HG03565 (cell line): ENCODE measurements at regions not wholly inside any gene's neighbourhood (a gene's known extent, or its start where the extent isn't known, plus 50 kb on each side); places are given as distances from the start of the nearest gene placed in this dataset.

Experiments
- ATAC-seq: cut with Tn5 transposase; IDR thresholded peaks from one replicate; pipeline ENCODE4 v1.9.1; 2021; ENCODE audit warnings: mild to moderate bottlenecking, moderate library complexity; ENCODE audit not compliant: unreplicated experiment

- no peak for ATAC-seq
Observed at GRCh38 chr2:177029901-177030300, 182.7 kb upstream of the HNRNPA3 start.

DNA sequence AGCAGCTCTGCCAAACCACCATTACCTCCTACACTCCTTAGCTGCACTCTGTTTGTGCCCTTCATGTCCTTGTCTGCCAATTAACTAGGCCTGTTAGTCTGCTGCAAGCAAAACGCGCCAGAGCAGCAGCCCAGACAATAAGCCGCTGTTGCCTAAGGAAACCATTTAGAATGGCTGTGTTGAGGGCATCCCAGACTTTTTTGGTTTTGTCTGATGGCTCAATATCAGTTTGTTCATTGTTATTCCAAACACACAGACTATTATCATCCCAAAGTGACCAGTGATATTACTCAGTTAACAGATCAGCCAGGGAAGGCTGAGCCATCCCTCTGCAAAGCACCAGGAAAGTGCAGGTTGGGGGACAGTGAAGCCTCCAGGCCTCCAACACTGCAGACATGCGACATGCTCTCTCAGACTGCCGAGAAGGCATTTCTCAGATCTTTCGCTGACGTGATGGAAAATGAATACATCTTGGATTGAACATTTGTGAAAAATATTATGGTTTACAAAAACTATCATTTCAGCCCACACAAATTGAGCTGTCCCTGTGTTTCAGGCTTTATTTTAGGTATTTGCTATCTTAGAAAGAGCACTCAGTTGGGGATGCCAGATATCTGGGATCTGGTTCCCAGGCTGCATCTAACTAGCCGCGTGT, 182.0 kb upstream of the HNRNPA3 start:
- no peak for ATAC-seq

GRCh38 chr2:177031438-177032180, 181.0 kb upstream of the HNRNPA3 start:
- ATAC-seq = no peak

- ATAC-seq = no peak
Observed at GRCh38 chr2:177036747-177037146, 175.8 kb upstream of the HNRNPA3 start.

DNA sequence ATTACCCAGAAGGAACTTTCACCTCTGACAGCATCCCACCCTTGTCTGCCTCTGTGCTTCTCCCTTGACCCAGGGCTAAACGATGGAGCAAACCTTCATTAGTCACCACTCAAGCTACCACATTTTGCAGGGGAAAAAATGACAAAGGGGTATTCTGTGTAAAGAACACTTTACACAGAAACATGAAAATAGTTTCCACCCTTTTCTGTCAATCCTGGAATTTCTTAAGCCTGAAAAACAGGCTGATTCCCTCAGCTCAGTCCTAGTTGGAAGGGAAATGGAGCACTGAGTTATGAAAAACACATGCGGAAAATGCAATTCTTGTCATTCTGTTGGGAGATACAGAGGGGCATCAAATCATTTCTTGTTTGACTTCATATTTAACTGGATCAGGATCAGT, 175.0 kb upstream of the HNRNPA3 start:
- no peak for ATAC-seq

- ATAC-seq = no peak
Observed at GRCh38 chr2:177038787-177039484, 173.7 kb upstream of the HNRNPA3 start.

DNA sequence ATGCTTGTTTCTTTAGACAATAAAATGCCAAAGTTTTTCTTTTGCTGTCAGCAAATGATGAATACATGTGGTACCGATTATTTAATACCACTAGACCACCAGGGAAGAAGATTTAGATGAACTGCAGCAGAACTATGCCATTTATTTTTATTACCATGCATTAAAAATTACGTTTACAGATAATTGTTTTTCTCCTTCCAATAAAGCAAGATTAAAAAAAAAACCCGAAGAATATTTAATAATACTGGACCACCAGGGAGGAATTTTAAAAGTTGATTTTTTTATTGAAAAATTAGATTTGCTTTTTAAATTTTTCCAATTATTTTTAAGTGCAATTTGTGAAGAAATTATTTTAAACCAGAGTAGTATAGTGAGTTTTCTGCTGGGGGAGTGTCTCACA, 170.3 kb upstream of the HNRNPA3 start:
- no peak for ATAC-seq

- no peak for ATAC-seq
Observed at GRCh38 chr2:177044671-177045070, 167.9 kb upstream of the HNRNPA3 start.

DNA sequence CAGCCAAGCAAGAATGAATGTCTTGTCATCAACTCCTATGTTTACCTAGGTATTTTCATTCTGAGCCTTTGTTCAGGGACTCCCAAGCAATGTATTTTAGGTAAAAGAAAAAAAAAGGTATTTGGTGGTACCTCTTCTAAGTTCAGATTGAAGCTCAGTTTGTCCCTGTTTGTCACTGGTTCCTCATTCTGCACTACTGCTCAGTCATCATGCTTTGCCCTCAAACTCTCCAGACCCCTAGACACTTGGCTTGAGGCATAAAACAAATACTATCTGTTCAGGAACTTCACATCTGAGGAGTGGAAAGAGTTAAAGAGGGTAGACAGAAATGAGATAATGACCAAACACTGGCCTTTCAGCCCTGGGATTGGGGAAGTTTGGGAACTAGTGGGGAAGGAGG, 163.6 kb upstream of the HNRNPA3 start:
- ATAC-seq = no peak

DNA sequence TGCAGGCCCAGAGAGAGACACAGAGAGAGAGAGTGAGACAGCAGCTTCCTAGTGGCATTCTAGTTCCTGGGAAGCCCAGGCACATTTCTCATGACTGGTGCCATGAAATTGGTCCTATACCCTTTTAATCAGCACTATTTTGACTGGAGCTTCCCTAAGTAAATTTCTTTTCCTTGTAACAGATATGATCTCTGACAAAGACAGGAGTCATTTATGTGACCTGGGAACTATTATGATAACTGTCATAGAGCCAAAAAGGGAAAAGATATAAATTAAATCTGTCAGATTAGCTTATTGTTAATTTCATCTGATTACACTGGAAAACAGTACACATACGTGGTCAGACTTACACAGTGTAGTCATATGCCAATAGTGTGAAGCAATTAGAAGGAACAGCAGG, 161.3 kb upstream of the HNRNPA3 start:
- ATAC-seq = no peak

DNA sequence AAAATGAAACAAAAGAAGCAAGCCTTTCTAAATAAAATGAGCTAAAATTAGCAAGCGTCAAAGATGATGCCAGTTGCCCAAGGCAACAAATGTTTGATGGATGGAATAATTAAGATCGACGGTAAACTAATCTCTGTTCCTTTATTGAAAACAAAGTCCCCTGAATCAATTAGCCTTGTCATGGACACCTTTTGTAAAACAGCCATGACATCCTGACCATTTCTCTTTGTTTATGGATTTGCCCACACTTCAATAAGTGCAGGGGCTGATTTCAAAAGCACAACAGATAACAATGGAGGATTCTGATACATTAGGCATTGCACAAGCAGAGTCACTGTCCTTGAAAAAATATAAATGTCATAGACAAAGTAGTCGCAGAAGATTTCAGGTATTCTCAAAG, 160.1 kb upstream of the HNRNPA3 start:
- ATAC-seq = no peak

DNA sequence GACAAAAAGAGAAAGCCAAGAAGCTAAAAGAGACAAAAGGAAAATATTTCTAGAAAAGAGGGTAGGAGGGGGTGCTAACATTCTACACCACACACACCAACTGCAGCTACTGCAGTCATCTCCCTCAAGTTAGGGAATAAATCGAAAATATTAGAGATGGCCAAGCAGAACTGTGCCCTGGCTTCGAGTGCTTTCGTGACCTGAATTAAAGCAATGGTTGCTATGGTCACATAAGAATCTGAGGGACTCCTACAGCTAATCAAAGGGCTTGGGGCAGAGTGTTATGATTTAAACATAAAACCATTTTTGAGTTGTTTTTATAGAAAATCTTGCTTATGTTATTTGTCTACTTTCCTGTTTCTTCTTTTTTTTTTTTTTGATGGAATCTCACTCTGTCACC, 159.6 kb upstream of the HNRNPA3 start:
- ATAC-seq = no peak

- no peak for ATAC-seq
Observed at GRCh38 chr2:177053716-177054115, 158.9 kb upstream of the HNRNPA3 start.

DNA sequence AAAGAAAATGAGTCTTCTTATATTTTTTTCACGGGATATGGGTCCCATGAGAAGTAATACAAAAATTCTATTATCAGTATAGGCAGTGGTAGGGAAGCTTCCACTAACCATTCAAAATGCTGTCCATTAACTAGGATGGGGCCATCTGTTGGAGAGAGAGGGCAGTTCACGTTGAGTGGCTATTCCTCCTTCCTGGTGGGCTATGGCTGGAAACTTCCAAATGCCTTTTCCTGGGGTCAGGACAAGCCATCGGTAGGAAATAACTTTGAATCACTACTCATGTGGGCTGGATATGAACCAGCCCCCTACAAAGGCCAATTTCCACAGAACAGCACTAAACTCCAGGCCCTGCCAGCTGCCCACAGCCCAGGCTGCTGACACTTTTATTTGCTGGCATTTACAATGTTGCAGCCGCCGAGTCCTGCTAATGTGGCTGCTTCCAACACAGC, 156.1 kb upstream of the HNRNPA3 start:
- ATAC-seq = no peak

GRCh38 chr2:177058747-177059146, 153.8 kb upstream of the HNRNPA3 start:
- ATAC-seq = peak; percentile 95

- ATAC-seq = no peak
Observed at GRCh38 chr2:177059293-177059692, 153.3 kb upstream of the HNRNPA3 start.

DNA sequence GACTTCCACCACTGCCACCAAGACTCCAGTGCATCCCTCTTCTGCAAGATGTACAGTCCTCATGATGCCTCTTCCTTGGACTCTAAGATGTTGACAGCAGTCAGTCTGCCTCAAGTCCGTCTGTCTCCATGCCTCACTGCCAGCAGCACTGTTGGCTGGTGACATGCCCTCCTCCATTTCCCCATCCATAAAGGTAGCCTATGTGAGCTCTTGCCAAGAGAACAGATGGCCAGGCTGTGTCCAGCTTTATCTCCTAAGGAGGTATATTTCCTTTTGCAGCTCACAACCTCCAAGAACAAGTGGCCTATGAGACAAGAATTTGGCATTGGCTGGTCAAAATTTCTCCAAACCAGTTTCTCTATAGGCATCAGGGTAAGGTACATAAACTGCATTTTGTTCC, 149.3 kb upstream of the HNRNPA3 start:
- ATAC-seq = no peak

GRCh38 chr2:177064422-177064821, 148.2 kb upstream of the HNRNPA3 start:
- ATAC-seq = no peak

GRCh38 chr2:177068967-177069366, 143.6 kb upstream of the HNRNPA3 start:
- no peak for ATAC-seq

DNA sequence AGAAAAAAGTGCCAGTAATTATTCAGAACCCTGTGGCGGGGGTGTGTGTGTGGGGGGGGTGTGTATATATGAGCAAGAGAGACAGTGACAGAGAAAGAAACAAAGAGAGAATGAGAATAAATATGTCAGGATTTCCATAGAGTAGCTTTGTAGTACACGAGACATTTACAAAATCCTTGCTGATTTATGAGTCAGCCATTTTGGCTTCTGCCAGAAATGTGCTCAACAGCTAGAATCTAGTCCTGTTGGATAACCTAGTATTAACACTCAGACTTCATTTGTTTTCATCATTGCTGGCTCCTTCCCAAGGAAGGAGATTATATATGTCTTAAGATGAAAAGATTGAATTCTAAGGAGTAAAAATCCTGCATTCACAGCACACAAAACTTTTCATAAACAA, 140.5 kb upstream of the HNRNPA3 start:
- no peak for ATAC-seq

DNA sequence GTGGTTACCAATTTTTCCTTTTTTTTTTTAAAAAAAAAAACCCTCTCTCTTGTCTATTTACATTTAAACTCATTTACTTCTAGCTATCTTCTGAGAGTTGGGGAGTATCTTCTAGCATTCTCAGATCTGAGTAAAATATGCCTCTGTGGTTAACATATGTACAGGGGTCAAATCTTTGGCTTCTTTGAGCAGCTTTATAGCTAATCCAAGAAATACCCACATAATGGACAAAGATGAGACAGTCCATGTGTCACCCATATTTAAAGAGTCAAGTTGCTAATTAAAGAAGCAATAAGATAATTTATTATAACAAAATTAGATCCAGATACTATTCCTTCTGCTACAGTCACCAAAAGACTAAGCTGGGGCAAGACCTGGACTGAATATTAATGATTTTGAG, 139.0 kb upstream of the HNRNPA3 start:
- ATAC-seq = no peak

GRCh38 chr2:177074099-177074710, 138.4 kb upstream of the HNRNPA3 start:
- ATAC-seq = no peak
